HEK293T (cell line): ENCODE measurements at regions not wholly inside any gene's neighbourhood (a gene's known extent, or its start where the extent isn't known, plus 50 kb on each side); places are given as distances from the start of the nearest gene placed in this dataset.

ENCODE experiments used
- CTCF ChIA-PET: fragments of 350-600 bp; formaldehyde crosslinking; extraction: SDS; loops from one replicate; lab custom pipeline; 2021; ENCODE audit warnings: antibody characterized with exemption, inconsistent platforms; lab: Yijun Ruan, JAX
- POLR2A ChIA-PET: fragments of 350-600 bp; formaldehyde crosslinking; extraction: SDS; loops from one replicate; lab custom pipeline; 2020; ENCODE audit warnings: antibody characterized with exemption, inconsistent platforms; lab: Yijun Ruan, JAX
- DNase-seq: peaks from one replicate; pipeline ENCODE4 v3.0.0; 2012; ENCODE audit warnings: mixed read lengths; ENCODE audit errors: extremely low spot score
- ARNT ChIP-seq: fragments of 450-650 bp; IDR thresholded peaks from 2 replicates; pipeline ENCODE4 v1.6.1; 2017; ENCODE audit warnings: mild to moderate bottlenecking
- BHLHE40 ChIP-seq: fragments of 450-650 bp; IDR thresholded peaks from 2 replicates; pipeline ENCODE4 v1.6.1; 2016; ENCODE audit warnings: mild to moderate bottlenecking, moderate library complexity, borderline replicate concordance
- CTBP1 ChIP-seq: fragments of 450-650 bp; IDR thresholded peaks from 2 replicates; pipeline ENCODE4 v1.6.1; 2016; ENCODE audit warnings: borderline replicate concordance
- ELF4 ChIP-seq: fragments of 450-650 bp; IDR thresholded peaks from 2 replicates; pipeline ENCODE4 v1.6.1; 2017; ENCODE audit warnings: antibody characterized with exemption
- FOXA1 ChIP-seq: fragments of 450-650 bp; IDR thresholded peaks from 2 replicates; pipeline ENCODE4 v1.6.1; 2016; ENCODE audit warnings: mild to moderate bottlenecking
- FOXK2 ChIP-seq: fragments of 450-650 bp; IDR thresholded peaks from 2 replicates; pipeline ENCODE4 v1.6.1; 2016; ENCODE audit warnings: mild to moderate bottlenecking
- FOXM1 ChIP-seq: fragments of 450-650 bp; IDR thresholded peaks from 2 replicates; pipeline ENCODE4 v1.6.1; 2017; ENCODE audit warnings: mild to moderate bottlenecking, borderline replicate concordance
- L3MBTL2 ChIP-seq: fragments of 450-650 bp; conservative IDR thresholded peaks from 2 replicates; pipeline ENCODE4 v1.6.1; 2016; ENCODE audit warnings: mild to moderate bottlenecking
- LEF1 ChIP-seq: fragments of 450-650 bp; IDR thresholded peaks from 2 replicates; pipeline ENCODE4 v1.6.1; 2017; ENCODE audit warnings: mild to moderate bottlenecking, borderline replicate concordance
- NFRKB ChIP-seq: fragments of 450-650 bp; IDR thresholded peaks from 2 replicates; pipeline ENCODE4 v1.6.1; 2016; ENCODE audit warnings: mild to moderate bottlenecking, moderate library complexity
- SP1 ChIP-seq: fragments of 450-650 bp; IDR thresholded peaks from 2 replicates; pipeline ENCODE4 v1.6.1; 2017
- SUZ12 ChIP-seq: fragments of 450-650 bp; IDR thresholded peaks from 2 replicates; pipeline ENCODE4 v1.6.1; 2016; ENCODE audit warnings: mild to moderate bottlenecking
- TARDBP ChIP-seq: fragments of 450-650 bp; IDR thresholded peaks from 2 replicates; pipeline ENCODE4 v1.6.1; 2016
- ZNF384 ChIP-seq: fragments of 450-650 bp; IDR thresholded peaks from 2 replicates; pipeline ENCODE4 v1.6.1; 2016
- TF ChIP-seq, protein P1 (sequence below): fragments of 450-650 bp; IDR thresholded peaks from 2 replicates; pipeline ENCODE4 v1.6.1; 2016

DNA sequence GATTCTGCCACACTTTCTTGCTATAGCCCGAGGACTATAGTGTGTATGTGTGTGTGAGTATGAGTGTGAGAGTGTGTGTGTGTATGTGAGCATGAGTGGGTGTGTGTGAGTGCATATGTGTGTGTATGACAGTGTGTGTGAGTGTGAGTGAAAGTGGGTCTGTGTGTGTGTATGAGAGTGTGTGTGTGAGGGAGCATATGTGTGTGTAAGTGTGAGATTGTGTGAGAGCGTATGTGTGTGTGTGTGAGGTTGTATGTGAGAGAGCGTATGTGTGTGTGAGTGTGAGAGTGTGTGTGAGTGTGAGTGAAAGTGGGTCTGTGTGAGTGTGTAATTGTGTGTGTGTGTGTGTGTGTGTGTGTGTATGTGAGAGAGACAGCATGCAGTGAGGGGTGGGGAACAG is 89.0 kb upstream of the ACSL3 start:
- no peak for DNase-seq
- CTCF ChIA-PET: no interaction called here
- TF ChIP-seq, protein P1, sequence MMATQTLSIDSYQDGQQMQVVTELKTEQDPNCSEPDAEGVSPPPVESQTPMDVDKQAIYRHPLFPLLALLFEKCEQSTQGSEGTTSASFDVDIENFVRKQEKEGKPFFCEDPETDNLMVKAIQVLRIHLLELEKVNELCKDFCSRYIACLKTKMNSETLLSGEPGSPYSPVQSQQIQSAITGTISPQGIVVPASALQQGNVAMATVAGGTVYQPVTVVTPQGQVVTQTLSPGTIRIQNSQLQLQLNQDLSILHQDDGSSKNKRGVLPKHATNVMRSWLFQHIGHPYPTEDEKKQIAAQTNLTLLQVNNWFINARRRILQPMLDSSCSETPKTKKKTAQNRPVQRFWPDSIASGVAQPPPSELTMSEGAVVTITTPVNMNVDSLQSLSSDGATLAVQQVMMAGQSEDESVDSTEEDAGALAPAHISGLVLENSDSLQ: no peak
- TF ChIP-seq SUZ12 (no peak), CTBP1 (no peak), ZNF384 (no peak), TARDBP (peak; percentile 29; the same call in 1 of the 2 replicates)
- POLR2A ChIA-PET: no interaction called here

GRCh38 chr2:222774941-222775340 is 85.9 kb upstream of the ACSL3 start:
- DNase-seq: no peak
- TF ChIP-seq TARDBP (no peak), SUZ12 (no peak), ARNT (no peak), LEF1 (no peak), ELF4 (no peak)
- CTCF ChIA-PET: no interaction called here
- POLR2A ChIA-PET: no interaction called here

GRCh38 chr2:222776792-222777191 is 84.0 kb upstream of the ACSL3 start:
- no peak for DNase-seq
- ChIA-PET CTCF (interaction anchor here (0.6 to 1.3 kb wide), 2 partner anchors 86 to 127 kb away, joined by 3 read pairs; no protein-coding TSS in a partner anchor), POLR2A (no interaction called here)

GRCh38 chr2:222778400-222778799 is 82.4 kb upstream of the ACSL3 start:
- ChIA-PET CTCF (interaction anchor here (0.6 kb wide), 1 partner anchor 19 kb away, joined by 6 read pairs; no protein-coding TSS in a partner anchor), POLR2A (no interaction called here)
- no peak for DNase-seq
- TF ChIP-seq FOXK2: no peak
- TF ChIP-seq CTBP1: no peak
- TF ChIP-seq BHLHE40: no peak
- TF ChIP-seq NFRKB: no peak
- no peak for TF ChIP-seq SUZ12
- no peak for TF ChIP-seq FOXM1
- TF ChIP-seq ZNF384: no peak
- no peak for TF ChIP-seq ARNT

More at GRCh38 chr2:222776792-222777191, 84.0 kb upstream of the ACSL3 start:
- TF ChIP-seq SP1: no peak
- TF ChIP-seq, protein P1: no peak
- no peak for TF ChIP-seq BHLHE40
- no peak for TF ChIP-seq LEF1
- TF ChIP-seq ELF4: no peak
- no peak for TF ChIP-seq ZNF384
- TF ChIP-seq NFRKB: no peak
- no peak for TF ChIP-seq FOXK2
- no peak for TF ChIP-seq FOXM1
- TF ChIP-seq SUZ12: no peak
- TF ChIP-seq L3MBTL2: no peak
- no peak for TF ChIP-seq CTBP1
- no peak for TF ChIP-seq FOXA1

DNA sequence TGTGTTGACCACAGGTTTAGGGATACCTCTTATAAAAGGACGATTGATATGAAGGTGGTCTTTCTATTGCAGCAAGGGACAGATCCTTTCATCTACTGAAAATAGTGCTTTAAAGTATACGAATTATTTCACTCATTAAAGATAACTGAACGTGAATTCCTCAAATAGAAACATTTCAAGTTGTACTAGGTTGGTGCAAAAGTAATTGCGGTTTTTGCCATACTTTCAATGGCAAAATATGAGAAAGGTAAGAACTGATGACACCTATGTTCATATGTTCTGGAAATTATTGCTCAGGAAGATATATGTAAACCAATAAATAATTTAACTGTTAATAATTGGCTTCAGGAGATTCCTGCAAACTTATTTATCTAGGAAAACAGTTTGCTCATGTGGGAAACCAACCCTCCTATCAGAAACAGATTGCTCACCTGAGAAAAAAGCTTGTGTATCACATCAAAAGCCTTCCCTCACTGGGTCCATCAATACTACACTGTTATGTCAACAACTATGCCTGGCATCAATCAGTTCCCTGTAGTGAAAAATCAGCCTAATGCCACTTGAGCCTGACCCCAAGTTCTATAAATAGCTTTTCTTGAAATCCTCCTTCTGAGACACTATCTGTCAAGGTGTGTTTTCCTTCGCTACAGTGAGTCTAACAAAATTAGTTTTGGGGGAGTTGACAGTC is 81.5 kb upstream of the ACSL3 start:
- TF ChIP-seq SP1 (no peak), BHLHE40 (no peak), ELF4 (peak; percentile 72; the same call in 1 of the 2 replicates), FOXK2 (no peak), SUZ12 (no peak), FOXA1 (no peak)
- ChIA-PET POLR2A (no interaction called here), CTCF (no interaction called here)
- no peak for DNase-seq

DNA sequence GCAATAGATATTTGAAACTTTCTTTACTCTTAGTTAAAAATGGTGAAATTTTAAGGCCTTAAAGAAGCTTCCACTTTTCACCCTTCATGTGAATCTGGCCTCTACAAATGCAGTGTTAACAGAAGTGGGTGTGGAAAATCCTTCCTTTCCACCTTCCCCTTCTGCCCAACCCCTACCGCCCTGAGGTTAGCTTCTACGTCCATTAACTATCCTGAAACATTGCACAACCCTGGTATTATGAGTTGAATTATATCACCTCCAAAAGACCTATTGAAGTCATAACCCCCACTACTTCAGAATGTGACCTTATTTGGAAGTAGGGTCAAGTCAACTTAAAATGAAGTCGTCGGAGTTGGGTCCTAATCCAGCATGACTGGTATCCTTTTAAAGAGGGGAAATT is 80.8 kb upstream of the ACSL3 start:
- ChIA-PET CTCF (no interaction called here), POLR2A (no interaction called here)
- DNase-seq: no peak
- no peak for TF ChIP-seq SUZ12
- no peak for TF ChIP-seq FOXM1
- no peak for TF ChIP-seq ZNF384
- no peak for TF ChIP-seq LEF1
- TF ChIP-seq ARNT: no peak

DNA sequence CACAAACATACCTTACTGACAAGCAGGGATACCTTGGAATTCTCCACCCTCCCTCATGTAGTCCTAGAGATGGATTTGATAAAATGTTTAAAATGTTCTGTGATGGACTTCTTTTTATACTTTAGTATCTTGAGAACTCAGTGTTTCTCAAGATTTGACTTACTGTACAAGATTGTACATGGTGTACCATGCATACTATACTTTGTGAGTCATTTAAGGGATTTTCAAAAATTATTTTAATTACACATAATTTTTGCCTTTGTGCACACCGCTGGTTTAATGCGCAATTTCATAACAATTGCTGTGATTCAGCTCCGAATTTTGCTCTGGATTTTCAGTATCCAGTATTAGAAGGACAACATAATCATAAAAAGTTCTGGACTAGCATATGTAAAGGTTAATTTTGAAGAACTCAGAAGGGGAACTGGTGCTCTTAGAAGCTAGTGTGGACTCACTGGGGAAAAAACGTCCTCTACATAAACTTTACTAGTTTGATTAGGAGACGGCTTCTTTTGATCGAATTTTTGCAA is 78.6 kb upstream of the ACSL3 start:
- TF ChIP-seq ZNF384: no peak
- no peak for TF ChIP-seq NFRKB
- no peak for TF ChIP-seq BHLHE40
- TF ChIP-seq, protein P1: no peak
- no peak for TF ChIP-seq FOXK2
- TF ChIP-seq ARNT: no peak
- no peak for TF ChIP-seq TARDBP
- no peak for TF ChIP-seq L3MBTL2
- TF ChIP-seq FOXM1: no peak
- TF ChIP-seq ELF4: no peak
- no peak for TF ChIP-seq SP1
- POLR2A ChIA-PET: no interaction called here
- no peak for DNase-seq
- CTCF ChIA-PET: interaction anchor here (1.1 kb wide), 1 partner anchor 92 kb away, joined by 3 read pairs; no protein-coding TSS in a partner anchor
